Kidney (tissue), 13 donors: ENCODE measurements at regions not wholly inside any gene's neighbourhood (a gene's known extent, or its start where the extent isn't known, plus 50 kb on each side); places are given as distances from the start of the nearest gene placed in this dataset.

Experiments used
- DNase-seq, 5 donors: peaks; one replicate each; pipeline ENCODE4 v3.0.0-alpha.2; 2013 to 2020
- FAIRE-seq: peaks from 2 replicates; lab custom pipeline; 2012; peaks lifted over from hg19 to GRCh38; lab: Jason Lieb, UNC
- H3K27ac ChIP-seq, 2 donors: one replicate each; pipeline ENCODE4 v1.7.0; 2013; ENCODE audit warnings: low read depth in 2 of 2, low read length in 2 of 2, inconsistent platforms in 1 of 2
- H3K27me3 ChIP-seq: one replicate; pipeline ENCODE4 v1.7.1; 2013; ENCODE audit warnings: low read length, inconsistent platforms; ENCODE audit not compliant: control insufficient read depth, insufficient read depth
- H3K36me3 ChIP-seq, 3 donors: one replicate each; pipeline versions ENCODE4 v1.7.0 to v1.7.1; 2013; ENCODE audit warnings: low read length in 3 of 3, control low read depth in 1 of 3, inconsistent platforms in 1 of 3; ENCODE audit not compliant: insufficient read depth in 3 of 3, control insufficient read depth in 2 of 3
- H3K4me1 ChIP-seq, 3 donors: one replicate each; pipeline versions ENCODE4 v1.7.0 to v1.7.1; 2013; ENCODE audit warnings: low read length in 3 of 3, inconsistent platforms in 1 of 3, low read depth in 1 of 3; ENCODE audit not compliant: control insufficient read depth in 2 of 3, insufficient read depth in 2 of 3
- H3K4me3 ChIP-seq, 3 donors: one replicate each; pipeline versions ENCODE4 v1.7.0 to v1.8.1; 2013; ENCODE audit warnings: low read length in 3 of 3, control low read depth in 1 of 3, inconsistent platforms in 1 of 3
- H3K9ac ChIP-seq, 3 donors: one replicate each; pipeline versions ENCODE4 v1.7.0 to v1.7.1; 2013; ENCODE audit warnings: low read length in 3 of 3, control low read depth in 1 of 3, inconsistent platforms in 1 of 3
- H3K9me3 ChIP-seq, 3 donors: one replicate each; pipeline versions ENCODE4 v1.7.0 to v1.7.1; 2013; ENCODE audit warnings: low read length in 3 of 3, control low read depth in 1 of 3, inconsistent platforms in 1 of 3; ENCODE audit not compliant: control insufficient read depth in 2 of 3, insufficient read depth in 1 of 3
- intact Hi-C: fragments of 100-400 bp; cut with DNase I; formaldehyde crosslinking; loops from one replicate; pipeline ENCODE4 v1.11.1; 2022
- TF ChIP-seq, protein P1 (sequence below): IDR thresholded peaks from 3 replicates; pipeline ENCODE4 v1.5.1; 2012; ENCODE audit warnings: mild to moderate bottlenecking, moderate library complexity, borderline replicate concordance; ENCODE audit not compliant: insufficient read depth; ENCODE audit errors: extremely low read depth
- donor health status: control.
- donor health status: control.
- donor health status: control.
- donor health status: control.
- donor health status: control.
- donor health status: DM: yes; HTN: yes; CAD: no.
- donor health status: Normal renal cell carcinoma (clear cell type).

DNA sequence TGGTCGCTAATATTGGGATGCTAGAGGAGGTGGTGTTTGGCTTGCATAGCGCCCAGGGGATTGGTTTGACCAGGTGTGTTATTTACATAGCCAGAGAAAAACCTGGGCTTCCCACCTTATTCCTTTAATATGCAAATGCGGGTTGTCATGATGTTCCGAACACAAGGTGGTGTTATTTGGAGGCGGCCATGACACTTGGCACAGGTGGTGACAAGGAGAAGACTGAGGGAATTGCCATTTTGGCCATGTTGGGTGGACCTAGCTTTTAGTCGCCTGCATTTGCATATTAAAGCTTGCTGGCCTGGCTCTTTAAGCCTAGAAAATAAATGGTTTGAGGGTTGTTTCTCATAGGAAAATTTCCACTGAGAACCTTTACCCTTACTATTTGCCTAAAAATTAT is 490.5 kb downstream of the SIPA1L2 start:
- TF ChIP-seq, protein P1, sequence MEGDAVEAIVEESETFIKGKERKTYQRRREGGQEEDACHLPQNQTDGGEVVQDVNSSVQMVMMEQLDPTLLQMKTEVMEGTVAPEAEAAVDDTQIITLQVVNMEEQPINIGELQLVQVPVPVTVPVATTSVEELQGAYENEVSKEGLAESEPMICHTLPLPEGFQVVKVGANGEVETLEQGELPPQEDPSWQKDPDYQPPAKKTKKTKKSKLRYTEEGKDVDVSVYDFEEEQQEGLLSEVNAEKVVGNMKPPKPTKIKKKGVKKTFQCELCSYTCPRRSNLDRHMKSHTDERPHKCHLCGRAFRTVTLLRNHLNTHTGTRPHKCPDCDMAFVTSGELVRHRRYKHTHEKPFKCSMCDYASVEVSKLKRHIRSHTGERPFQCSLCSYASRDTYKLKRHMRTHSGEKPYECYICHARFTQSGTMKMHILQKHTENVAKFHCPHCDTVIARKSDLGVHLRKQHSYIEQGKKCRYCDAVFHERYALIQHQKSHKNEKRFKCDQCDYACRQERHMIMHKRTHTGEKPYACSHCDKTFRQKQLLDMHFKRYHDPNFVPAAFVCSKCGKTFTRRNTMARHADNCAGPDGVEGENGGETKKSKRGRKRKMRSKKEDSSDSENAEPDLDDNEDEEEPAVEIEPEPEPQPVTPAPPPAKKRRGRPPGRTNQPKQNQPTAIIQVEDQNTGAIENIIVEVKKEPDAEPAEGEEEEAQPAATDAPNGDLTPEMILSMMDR, result no peak
- Histone ChIP-seq H3K27ac (no peak overlapping the region), H3K4me1 (no peaks in the 10 kb centered on the region), H3K9me3 (peaks cover 0 to 4% (median 0%) of the 10 kb centered on the region in 3 donors), H3K36me3 (no peaks in the 10 kb centered on the region), H3K27me3 (no peaks in the 10 kb centered on the region), H3K9ac (no peak overlapping the region), H3K4me3 (no peak overlapping the region)
- DNase-seq (no peak), FAIRE-seq (no peak)
- intact Hi-C loops, result no loop called here

DNA sequence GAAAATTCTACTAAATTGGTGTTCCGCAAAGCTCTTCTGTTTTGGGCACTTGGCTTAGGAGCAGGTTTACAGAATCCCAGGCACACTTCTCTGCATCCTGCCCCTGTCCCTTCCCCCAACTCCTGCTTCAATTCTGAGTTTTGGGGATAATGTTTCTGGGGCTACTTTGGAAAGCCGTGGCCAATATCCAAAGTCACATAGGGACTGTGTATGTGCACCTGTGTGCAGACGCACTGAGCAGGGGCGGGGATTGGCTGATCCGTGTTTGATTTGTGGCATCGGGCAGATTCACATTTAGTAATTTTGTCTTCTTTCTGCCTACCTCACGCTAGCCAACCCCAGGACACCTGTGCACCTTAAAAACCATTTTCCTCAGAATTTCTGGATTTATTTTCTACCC is 491.9 kb downstream of the SIPA1L2 start:
- Histone ChIP-seq H3K9ac (no peak overlapping the region), H3K36me3 (no peaks in the 10 kb centered on the region), H3K9me3 (peaks cover 0 to 4% (median 0%) of the 10 kb centered on the region in 3 donors), H3K4me3 (no peak overlapping the region), H3K27ac (no peak overlapping the region), H3K27me3 (no peaks in the 10 kb centered on the region), H3K4me1 (no peaks in the 10 kb centered on the region)
- intact Hi-C loops, result no loop called here
- DNase-seq, result no peak
- TF ChIP-seq, protein P1, result no peak
- FAIRE-seq, result no peak

DNA sequence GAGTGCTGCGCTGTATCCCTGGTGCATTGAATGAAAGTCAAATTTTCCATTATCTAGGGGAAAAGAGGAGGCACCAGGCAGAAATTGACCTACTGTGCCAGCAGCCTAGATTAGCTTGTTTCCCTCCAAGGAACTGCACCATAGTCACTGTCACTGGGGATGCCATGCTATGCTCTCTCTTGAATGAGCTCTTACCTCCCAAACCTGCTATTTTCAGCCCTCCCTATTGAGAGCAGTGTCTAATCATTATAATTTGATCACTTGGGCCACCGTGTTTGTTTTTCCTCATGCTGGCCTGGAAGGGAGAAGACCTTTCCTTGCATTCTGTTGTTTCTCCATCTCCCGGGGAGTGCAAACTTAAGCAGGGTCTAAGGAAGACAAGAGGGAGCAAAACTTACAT is 492.9 kb downstream of the SIPA1L2 start:
- Histone ChIP-seq H3K9me3 (peaks cover 0 to 4% (median 0%) of the 10 kb centered on the region in 3 donors), H3K9ac (no peak overlapping the region), H3K4me3 (no peak overlapping the region), H3K27ac (no peak overlapping the region), H3K27me3 (no peaks in the 10 kb centered on the region), H3K4me1 (no peaks in the 10 kb centered on the region), H3K36me3 (no peaks in the 10 kb centered on the region)
- intact Hi-C loops, result no loop called here
- FAIRE-seq (no peak), DNase-seq (no peak)
- TF ChIP-seq, protein P1, result no peak

DNA sequence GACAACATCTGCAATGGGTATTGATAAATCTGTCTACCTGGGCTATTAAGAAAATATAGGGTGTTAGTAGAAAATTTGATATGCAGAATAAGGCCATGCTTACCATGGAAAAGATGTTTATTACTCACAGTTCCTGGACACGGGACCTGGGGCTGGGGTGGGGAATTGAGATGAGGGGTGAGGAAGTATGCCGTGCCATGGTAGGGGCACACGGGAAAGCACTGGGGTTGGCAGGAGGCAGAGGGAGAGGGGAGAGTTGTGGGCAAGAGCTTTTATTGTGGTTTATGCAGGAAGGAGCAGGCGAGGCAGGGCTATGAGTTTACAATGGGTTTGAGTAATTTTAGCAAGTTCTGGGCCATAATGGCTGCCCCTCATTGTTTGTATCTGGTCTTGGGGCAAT is 493.8 kb downstream of the SIPA1L2 start:
- H3K4me3 ChIP-seq, result no peak overlapping the region
- FAIRE-seq (no peak), DNase-seq (no peak)
- H3K36me3 ChIP-seq, result no peaks in the 10 kb centered on the region
- H3K27ac ChIP-seq, result no peak overlapping the region
- no peaks in the 10 kb centered on the region for H3K27me3 ChIP-seq
- intact Hi-C loops, result no loop called here
- no peaks in the 10 kb centered on the region for H3K4me1 ChIP-seq
- TF ChIP-seq, protein P1, result no peak
- peaks cover 0 to 4% (median under 1%) of the 10 kb centered on the region in 3 donors for H3K9me3 ChIP-seq
- no peak overlapping the region for H3K9ac ChIP-seq
